ENCODE measurements at regions not wholly inside any gene's neighbourhood (a gene's known extent, or its start where the extent isn't known, plus 50 kb on each side); places are given as distances from the start of the nearest gene placed in this dataset.
"Not testable (repeated sequence)": the region's sequence is repeated elsewhere in the genome, so short reads cannot be mapped to it uniquely, and the experiment has no call there.

DNA sequence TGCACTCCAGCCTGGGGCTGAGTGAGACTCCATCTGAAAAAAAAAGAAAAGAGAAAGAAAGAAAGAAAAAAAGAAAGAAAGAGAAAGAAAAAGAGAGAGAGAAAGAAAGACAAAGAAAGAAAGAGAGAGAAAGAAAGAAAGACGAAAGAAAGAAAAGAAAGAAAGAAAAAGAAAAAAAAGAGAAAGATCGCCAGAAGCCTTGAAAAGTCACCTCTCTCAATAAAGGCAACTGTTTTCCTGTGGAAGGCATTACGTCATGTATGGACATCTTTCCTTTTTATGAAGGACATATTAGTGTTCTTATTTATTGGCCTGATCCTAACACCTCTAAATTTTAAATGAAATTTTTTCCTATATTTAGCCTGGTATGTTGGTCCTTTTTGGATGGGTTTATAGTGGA lies 310.9 kb upstream of the FRG1 start:
- BruUV-seq (replicated peaks); H3K9me3 ChIP-seq (ENCODE audit: control insufficient read depth, insufficient read depth, low read length); H3K23ac ChIP-seq (ENCODE audit: low read depth, low read length); H3K56ac ChIP-seq (ENCODE audit: extremely low read depth, insufficient read depth, low read length); H3K36me3 ChIP-seq (ENCODE audit: control insufficient read depth, insufficient read depth, low read length); H3K4ac ChIP-seq (ENCODE audit: low read depth, low read length); DNase-seq; H3K9me1 ChIP-seq (ENCODE audit: insufficient read depth, low read length); H3K27ac ChIP-seq (ENCODE audit: insufficient read depth, low read length); H3K4me3 ChIP-seq (ENCODE audit: insufficient read depth, low read depth, low read length); H3K4me1 ChIP-seq (ENCODE audit: control insufficient read depth, insufficient read depth, low read length); H2BK20ac ChIP-seq (ENCODE audit: low read depth, low read length); dilution Hi-C loops (cut with HindIII; ENCODE audit: low sequenced_read_pairs, unreplicated experiment); intact Hi-C loops (cut with micrococcal nuclease); CTCF ChIA-PET; H4K5ac ChIP-seq (ENCODE audit: low read depth, low read length); H3K79me1 ChIP-seq (ENCODE audit: low read depth in 1 of 2, low read length in 2 of 2); H2AFZ ChIP-seq (replicated peaks; ENCODE audit: low read length, poor library complexity); H3K18ac ChIP-seq (ENCODE audit: low read depth, low read length); H3K4me2 ChIP-seq (ENCODE audit: low read depth, low read length); H4K8ac ChIP-seq (ENCODE audit: low read depth in 2 of 2, low read length in 2 of 2); H3K14ac ChIP-seq (replicated peaks; ENCODE audit: low read depth, low read length); H2AK5ac ChIP-seq (ENCODE audit: low read depth, low read length); H2AK9ac ChIP-seq (replicated peaks; ENCODE audit: low read depth, low read length, poor library complexity); POLR2A ChIA-PET (ENCODE audit: unreplicated experiment); in situ Hi-C loops (cut with MboI; ENCODE audit: low sequenced_read_pairs); H2BK5ac ChIP-seq (ENCODE audit: low read depth, low read length, poor library complexity, severe bottlenecking); H3K9ac ChIP-seq (ENCODE audit: low read depth, low read length); H4K20me1 ChIP-seq (ENCODE audit: insufficient read depth, low read length); H2BK15ac ChIP-seq (ENCODE audit: low read depth, low read length); ATAC-seq (ENCODE audit: low read depth); H2BK120ac ChIP-seq (ENCODE audit: low read depth, low read length); H3K27me3 ChIP-seq (ENCODE audit: control insufficient read depth, insufficient read depth, low read length); H4K91ac ChIP-seq (ENCODE audit: insufficient read depth, low read depth, low read length): not testable (repeated sequence)
- WGBS, 2 experiments (ENCODE audit: extremely low coverage in 2 of 2, insufficient read length in 1 of 2) = no CpG with 5 or more reads among the region's 3 CpGs

DNA sequence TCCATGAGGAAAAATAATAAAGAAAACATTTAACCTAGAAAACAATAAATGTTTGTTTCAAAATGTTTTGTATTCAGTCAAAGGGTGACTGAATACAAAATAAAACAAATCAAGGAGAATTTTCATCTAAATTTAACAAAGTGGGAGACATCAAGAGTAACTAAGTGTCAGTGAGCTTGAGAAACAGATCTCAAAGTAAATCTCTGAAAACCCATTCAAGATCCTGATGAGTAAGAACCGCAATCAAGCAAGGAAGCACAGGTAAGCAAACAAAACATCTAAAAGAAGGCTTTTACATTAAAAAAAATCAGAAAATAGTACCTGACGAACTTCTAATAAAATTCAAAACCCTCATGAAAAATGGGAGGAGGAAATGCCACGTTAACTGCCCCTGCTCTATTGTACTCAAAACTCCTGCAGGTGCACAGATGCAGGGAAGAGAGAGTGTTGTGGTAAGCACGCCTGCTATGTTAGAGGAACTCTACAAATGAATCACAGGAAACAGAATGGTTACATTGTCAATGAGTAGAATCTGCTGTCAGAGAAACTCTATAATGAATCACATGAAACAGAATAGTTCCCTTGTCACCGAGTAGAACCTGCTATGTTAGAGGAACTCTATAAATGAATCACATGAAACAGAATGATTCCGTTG lies 309.6 kb upstream of the FRG1 start:
- H3K14ac ChIP-seq (replicated peaks; ENCODE audit: low read depth, low read length); H2BK5ac ChIP-seq (ENCODE audit: low read depth, low read length, poor library complexity, severe bottlenecking); H3K9me3 ChIP-seq (ENCODE audit: control insufficient read depth, insufficient read depth, low read length); H4K8ac ChIP-seq (ENCODE audit: low read depth in 2 of 2, low read length in 2 of 2); H3K79me1 ChIP-seq (ENCODE audit: low read depth in 1 of 2, low read length in 2 of 2); in situ Hi-C loops (cut with MboI; ENCODE audit: low sequenced_read_pairs); H3K4me3 ChIP-seq (ENCODE audit: insufficient read depth, low read depth, low read length); H3K23ac ChIP-seq (ENCODE audit: low read depth, low read length); H3K27ac ChIP-seq (ENCODE audit: insufficient read depth, low read length); H3K4me2 ChIP-seq (ENCODE audit: low read depth, low read length); H4K91ac ChIP-seq (ENCODE audit: insufficient read depth, low read depth, low read length); H3K36me3 ChIP-seq (ENCODE audit: control insufficient read depth, insufficient read depth, low read length); DNase-seq; H3K27me3 ChIP-seq (ENCODE audit: control insufficient read depth, insufficient read depth, low read length); dilution Hi-C loops (cut with HindIII; ENCODE audit: low sequenced_read_pairs, unreplicated experiment); POLR2A ChIA-PET (ENCODE audit: unreplicated experiment); intact Hi-C loops (cut with micrococcal nuclease); H3K9me1 ChIP-seq (ENCODE audit: insufficient read depth, low read length); H2BK120ac ChIP-seq (ENCODE audit: low read depth, low read length); H3K18ac ChIP-seq (ENCODE audit: low read depth, low read length); H2AK9ac ChIP-seq (replicated peaks; ENCODE audit: low read depth, low read length, poor library complexity); H3K56ac ChIP-seq (ENCODE audit: extremely low read depth, insufficient read depth, low read length); H4K20me1 ChIP-seq (ENCODE audit: insufficient read depth, low read length); ATAC-seq (ENCODE audit: low read depth); H4K5ac ChIP-seq (ENCODE audit: low read depth, low read length); BruUV-seq (replicated peaks); H2AK5ac ChIP-seq (ENCODE audit: low read depth, low read length); H3K4me1 ChIP-seq (ENCODE audit: control insufficient read depth, insufficient read depth, low read length); CTCF ChIA-PET; H2AFZ ChIP-seq (replicated peaks; ENCODE audit: low read length, poor library complexity); H3K9ac ChIP-seq (ENCODE audit: low read depth, low read length); H2BK20ac ChIP-seq (ENCODE audit: low read depth, low read length); H2BK15ac ChIP-seq (ENCODE audit: low read depth, low read length); H3K4ac ChIP-seq (ENCODE audit: low read depth, low read length): not testable (repeated sequence)
- WGBS, 2 experiments (ENCODE audit: extremely low coverage in 2 of 2, insufficient read length in 1 of 2) = no CpG with 5 or more reads among the region's 6 CpGs

Data from IMR-90 (cell line).